Vagina (tissue), 2 donors: ENCODE measurements at regions not wholly inside any gene's neighbourhood (a gene's known extent, or its start where the extent isn't known, plus 50 kb on each side); places are given as distances from the start of the nearest gene placed in this dataset.

Experiments
- DNase-seq, 2 donors: peaks; one replicate each; pipeline ENCODE4 v3.0.0-alpha.2; 2017; ENCODE audit errors: extremely low spot score in 2 of 2
- H3K27ac ChIP-seq: fragments of 200-600 bp; sonication (generic); one replicate; pipeline ENCODE4 v1.5.1; 2019
- H3K27me3 ChIP-seq: fragments of 200-600 bp; sonication (generic); one replicate; pipeline ENCODE4 v1.5.1; 2019
- H3K36me3 ChIP-seq, 2 donors: fragments of 200-600 bp; sonication (generic); one replicate each; pipeline ENCODE4 v1.5.1; 2017 to 2019
- H3K4me1 ChIP-seq: fragments of 200-600 bp; sonication (generic); one replicate; pipeline ENCODE4 v1.5.1; 2019
- H3K4me3 ChIP-seq, 2 donors: fragments of 200-600 bp; sonication (generic); 1 replicate in 1 of 2; 2 replicates in 1 of 2; pipeline ENCODE4 v1.5.1; 2016 to 2019
- H3K9me3 ChIP-seq: fragments of 200-600 bp; sonication (generic); one replicate; pipeline ENCODE4 v1.5.1; 2019
- CTCF ChIP-seq, 3 experiments: fragments of 450-650 bp in 2 of 3; fragments of 200-600 bp in 1 of 3; sonication (generic) in 1 of 3; IDR thresholded peaks; one replicate each; pipeline ENCODE4 v1.5.1; 2017 to 2019; ENCODE audit warnings: antibody characterized with exemption in 3 of 3, mild to moderate bottlenecking in 2 of 3, moderate library complexity in 2 of 3
- POLR2A ChIP-seq, 2 donors: fragments of 450-650 bp; IDR thresholded peaks; one replicate each; pipeline ENCODE4 v1.6.1; 2017; ENCODE audit warnings: antibody characterized with exemption in 2 of 2, mild to moderate bottlenecking in 2 of 2, moderate library complexity in 2 of 2
- POLR2AphosphoS5 ChIP-seq, 2 donors: sonication (generic); formaldehyde crosslinking; IDR thresholded peaks; one replicate each; pipeline ENCODE4 v1.9.0; 2017; ENCODE audit warnings: antibody characterized with exemption in 2 of 2, mild to moderate bottlenecking in 2 of 2, low read depth in 1 of 2; ENCODE audit not compliant: insufficient read depth in 1 of 2
- intact Hi-C: fragments of 100-400 bp; cut with DNase I; formaldehyde crosslinking; loops from one replicate; pipeline ENCODE4 v1.15.1; 2023

GRCh38 chr4:96120206-96120605 lies 280.3 kb downstream of the PDHA2 start:
- intact Hi-C loops = no loop called here
- Histone ChIP-seq H3K36me3 (no peaks in the 10 kb centered on the region), H3K9me3 (no peaks in the 10 kb centered on the region), H3K4me1 (no peaks in the 10 kb centered on the region), H3K27ac (no peak overlapping the region), H3K4me3 (no peak overlapping the region), H3K27me3 (no peaks in the 10 kb centered on the region)
- TF ChIP-seq CTCF (IDR thresholded peaks at IDR 0.05) (no peak), POLR2A (IDR thresholded peaks at IDR 0.05) (no peak), POLR2AphosphoS5 (IDR thresholded peaks at IDR 0.05; ENCODE audit: insufficient read depth in 1 of 2, low read depth in 1 of 2) (no peak)
- DNase-seq = no peak

GRCh38 chr4:96126227-96126626 lies 286.3 kb downstream of the PDHA2 start:
- Histone ChIP-seq H3K27me3 (no peaks in the 10 kb centered on the region), H3K36me3 (no peaks in the 10 kb centered on the region), H3K9me3 (no peaks in the 10 kb centered on the region), H3K27ac (no peak overlapping the region), H3K4me1 (no peaks in the 10 kb centered on the region), H3K4me3 (no peak overlapping the region)
- DNase-seq = no peak
- TF ChIP-seq CTCF (IDR thresholded peaks at IDR 0.05) (no peak), POLR2AphosphoS5 (IDR thresholded peaks at IDR 0.05; ENCODE audit: insufficient read depth in 1 of 2, low read depth in 1 of 2) (no peak), POLR2A (IDR thresholded peaks at IDR 0.05) (no peak)
- intact Hi-C loops = no loop called here

- H3K9me3 ChIP-seq = no peaks in the 10 kb centered on the region
- no peak overlapping the region for H3K4me3 ChIP-seq
- H3K36me3 ChIP-seq = no peaks in the 10 kb centered on the region
- no peak for DNase-seq
- no peaks in the 10 kb centered on the region for H3K4me1 ChIP-seq
- no peaks in the 10 kb centered on the region for H3K27me3 ChIP-seq
- TF ChIP-seq POLR2AphosphoS5 (IDR thresholded peaks at IDR 0.05; ENCODE audit: insufficient read depth in 1 of 2, low read depth in 1 of 2) (no peak), CTCF (IDR thresholded peaks at IDR 0.05) (no peak), POLR2A (IDR thresholded peaks at IDR 0.05) (no peak)
- no peak overlapping the region for H3K27ac ChIP-seq
- intact Hi-C loops = no loop called here
Measured at GRCh38 chr4:96131186-96131585, 291.3 kb downstream of the PDHA2 start.

GRCh38 chr4:96134806-96135205 lies 294.9 kb downstream of the PDHA2 start:
- no peak for DNase-seq
- H3K27me3 ChIP-seq = no peaks in the 10 kb centered on the region
- TF ChIP-seq POLR2AphosphoS5 (IDR thresholded peaks at IDR 0.05; ENCODE audit: insufficient read depth in 1 of 2, low read depth in 1 of 2) (no peak), POLR2A (IDR thresholded peaks at IDR 0.05) (no peak), CTCF (IDR thresholded peaks at IDR 0.05) (no peak)
- no peaks in the 10 kb centered on the region for H3K9me3 ChIP-seq
- H3K4me1 ChIP-seq = no peaks in the 10 kb centered on the region
- H3K36me3 ChIP-seq = no peaks in the 10 kb centered on the region
- no peak overlapping the region for H3K27ac ChIP-seq
- intact Hi-C loops = no loop called here
- H3K4me3 ChIP-seq = no peak overlapping the region

- no peak overlapping the region for H3K27ac ChIP-seq
- no peak for DNase-seq
- no peaks in the 10 kb centered on the region for H3K9me3 ChIP-seq
- H3K36me3 ChIP-seq = no peaks in the 10 kb centered on the region
- no peak overlapping the region for H3K4me3 ChIP-seq
- intact Hi-C loops = no loop called here
- H3K27me3 ChIP-seq = no peaks in the 10 kb centered on the region
- TF ChIP-seq POLR2AphosphoS5 (IDR thresholded peaks at IDR 0.05; ENCODE audit: insufficient read depth in 1 of 2, low read depth in 1 of 2) = no peak
- no peak for TF ChIP-seq CTCF (IDR thresholded peaks at IDR 0.05)
- no peak for TF ChIP-seq POLR2A (IDR thresholded peaks at IDR 0.05)
- no peaks in the 10 kb centered on the region for H3K4me1 ChIP-seq
Measured at GRCh38 chr4:96136056-96136455, 296.2 kb downstream of the PDHA2 start.
